WI38 (cell line): ENCODE measurements at regions not wholly inside any gene's neighbourhood (a gene's known extent, or its start where the extent isn't known, plus 50 kb on each side); places are given as distances from the start of the nearest gene placed in this dataset.

Experiments
- H3K4me3 ChIP-seq: 2 replicates; pipeline ENCODE4 v1.5.1; 2011; ENCODE audit warnings: low read depth, mild to moderate bottlenecking, control low read depth, low read length
- TF ChIP-seq, protein P1 (sequence below): IDR thresholded peaks from 2 replicates; pipeline ENCODE4 v1.5.1; 2012; ENCODE audit warnings: low read depth, mild to moderate bottlenecking, control low read depth, low read length

GRCh38 chr4:67220861-67221260 lies 324.4 kb downstream of the CENPC start:
- no peak overlapping the region for H3K4me3 ChIP-seq
- TF ChIP-seq, protein P1, sequence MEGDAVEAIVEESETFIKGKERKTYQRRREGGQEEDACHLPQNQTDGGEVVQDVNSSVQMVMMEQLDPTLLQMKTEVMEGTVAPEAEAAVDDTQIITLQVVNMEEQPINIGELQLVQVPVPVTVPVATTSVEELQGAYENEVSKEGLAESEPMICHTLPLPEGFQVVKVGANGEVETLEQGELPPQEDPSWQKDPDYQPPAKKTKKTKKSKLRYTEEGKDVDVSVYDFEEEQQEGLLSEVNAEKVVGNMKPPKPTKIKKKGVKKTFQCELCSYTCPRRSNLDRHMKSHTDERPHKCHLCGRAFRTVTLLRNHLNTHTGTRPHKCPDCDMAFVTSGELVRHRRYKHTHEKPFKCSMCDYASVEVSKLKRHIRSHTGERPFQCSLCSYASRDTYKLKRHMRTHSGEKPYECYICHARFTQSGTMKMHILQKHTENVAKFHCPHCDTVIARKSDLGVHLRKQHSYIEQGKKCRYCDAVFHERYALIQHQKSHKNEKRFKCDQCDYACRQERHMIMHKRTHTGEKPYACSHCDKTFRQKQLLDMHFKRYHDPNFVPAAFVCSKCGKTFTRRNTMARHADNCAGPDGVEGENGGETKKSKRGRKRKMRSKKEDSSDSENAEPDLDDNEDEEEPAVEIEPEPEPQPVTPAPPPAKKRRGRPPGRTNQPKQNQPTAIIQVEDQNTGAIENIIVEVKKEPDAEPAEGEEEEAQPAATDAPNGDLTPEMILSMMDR = no peak

- no peak overlapping the region for H3K4me3 ChIP-seq
- TF ChIP-seq, protein P1 = no peak
Measured at GRCh38 chr4:67218883-67219282, 326.4 kb downstream of the CENPC start.

DNA sequence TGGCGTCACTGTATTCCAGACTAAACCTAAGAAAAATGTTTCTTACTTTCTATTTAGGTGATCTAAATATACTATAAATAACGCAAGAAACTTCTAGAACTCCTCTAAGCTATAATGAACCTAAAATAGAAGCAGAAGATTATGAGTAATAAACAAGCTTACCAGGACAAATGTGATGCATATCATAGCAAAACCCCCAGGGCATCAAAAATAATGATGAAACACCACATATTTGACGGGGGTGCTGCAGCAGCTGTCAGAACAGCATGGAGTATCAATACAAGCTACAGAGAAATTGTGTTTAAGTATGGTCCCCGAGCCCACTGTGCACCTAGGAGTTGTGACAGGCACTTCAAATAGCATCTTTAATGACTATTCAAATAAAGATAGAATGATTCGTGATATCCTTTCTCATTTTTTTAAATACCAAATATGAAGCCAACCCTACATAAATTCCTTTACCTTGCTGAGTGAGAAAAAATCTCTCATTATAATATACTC lies 337.3 kb downstream of the CENPC start:
- no peak overlapping the region for H3K4me3 ChIP-seq
- TF ChIP-seq, protein P1 = no peak

DNA sequence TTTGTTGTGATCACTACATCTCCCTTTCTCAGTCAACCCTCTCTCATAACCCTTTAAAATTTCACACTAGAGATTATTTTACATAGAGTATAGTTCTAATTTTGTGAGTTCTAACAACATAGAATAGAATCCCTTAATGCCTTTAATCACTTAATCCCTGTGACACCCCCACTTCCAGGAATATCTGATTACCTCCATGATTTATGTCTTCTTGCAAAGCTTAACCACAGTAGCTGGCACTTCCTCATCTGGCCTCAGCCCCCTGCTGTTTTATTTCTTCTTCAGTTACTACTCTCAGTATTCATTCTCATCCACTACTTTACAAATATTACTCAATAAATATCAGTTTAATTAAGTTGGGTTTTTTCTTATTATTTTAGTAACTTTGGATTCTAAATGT lies 340.9 kb downstream of the CENPC start:
- TF ChIP-seq, protein P1 = no peak
- no peak overlapping the region for H3K4me3 ChIP-seq

GRCh38 chr4:67201334-67201733 lies 344.0 kb downstream of the CENPC start:
- H3K4me3 ChIP-seq = no peak overlapping the region
- TF ChIP-seq, protein P1 = no peak

DNA sequence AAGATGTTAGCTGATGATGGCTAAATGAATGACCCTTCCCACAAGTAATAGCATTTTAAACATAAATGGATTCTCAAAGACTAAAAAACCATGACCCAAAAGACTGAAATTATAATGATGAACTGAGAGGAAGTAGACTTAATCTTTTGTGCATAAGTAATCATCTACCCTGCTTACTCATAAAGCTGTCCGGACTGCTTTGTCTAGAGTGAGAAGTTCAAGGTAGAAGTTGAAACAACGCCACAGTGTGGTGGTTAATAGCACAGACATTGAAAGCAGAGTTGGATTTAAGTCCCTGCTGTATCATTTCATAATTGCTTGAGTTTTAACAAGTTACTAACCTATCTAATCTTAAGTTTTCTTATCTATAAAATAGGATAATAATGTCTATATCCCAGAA lies 346.6 kb downstream of the CENPC start:
- TF ChIP-seq, protein P1 = no peak
- H3K4me3 ChIP-seq = no peak overlapping the region

GRCh38 chr4:67167849-67168248 lies 377.5 kb downstream of the CENPC start:
- TF ChIP-seq, protein P1 = no peak
- no peak overlapping the region for H3K4me3 ChIP-seq
